ENCODE measurements at regions not wholly inside any gene's neighbourhood (a gene's known extent, or its start where the extent isn't known, plus 50 kb on each side); places are given as distances from the start of the nearest gene placed in this dataset.

GRCh38 chr12:34097213-34097612 is 74.9 kb downstream of the ALG10 start:
- intact Hi-C loops (cut with micrococcal nuclease; ENCODE audit: unreplicated experiment) (no loop called here), in situ Hi-C loops (cut with HindIII; ENCODE audit: extremely low pct_ligation_motif_present, low pct_unique_long_range_greater_than_20kb) (no loop called here)
- WGBS (ENCODE audit: low lambda C conversion rate): 2% methylated on average over 4 of the region's 4 CpGs
- no peaks in the 10 kb centered on the region for H3K36me3 ChIP-seq (replicated peaks in 1 of 2; ENCODE audit: control insufficient read depth in 1 of 2, insufficient read depth in 2 of 2, low read length in 2 of 2)
- DNase-seq (ENCODE audit: low spot score) (no peak), ATAC-seq (no peak), FAIRE-seq (no peak)
- POLR2A ChIA-PET: no interaction called here
- no peak overlapping the region for H3K4me3 ChIP-seq (replicated peaks in 1 of 3; ENCODE audit: insufficient read depth in 1 of 3, low read depth in 2 of 3, low read length in 3 of 3)
- no peak for TF ChIP-seq GPN1 (CRISPR knock-in tag; IDR thresholded peaks at IDR 0.05; ENCODE audit: borderline replicate concordance)
- TF ChIP-seq ZNF652 (CRISPR knock-in tag; IDR thresholded peaks at IDR 0.05; ENCODE audit: borderline replicate concordance, low read depth): no peak
- no peaks in the 10 kb centered on the region for H3K9me3 ChIP-seq (ENCODE audit: low read length)
- no peaks in the 10 kb centered on the region for H4K20me1 ChIP-seq (ENCODE audit: insufficient read depth, low read length)
- CTCF ChIA-PET (ENCODE audit: low intra/inter-chr PET ratio, low total read pairs): no interaction called here
- H3K4me2 ChIP-seq (ENCODE audit: low read depth, low read length): no peak overlapping the region
- H3K4me1 ChIP-seq (ENCODE audit: insufficient read depth, low read length): no peaks in the 10 kb centered on the region
- no peak overlapping the region for H3K27ac ChIP-seq (ENCODE audit: extremely low read length, insufficient read depth, low read length)
- no peaks in the 10 kb centered on the region for H3K27me3 ChIP-seq (ENCODE audit: control insufficient read depth in 1 of 2, insufficient read depth in 2 of 2, low read length in 2 of 2)
- BruUV-seq (replicated peaks): no TSS peak
- no peak overlapping the region for H2AFZ ChIP-seq (ENCODE audit: low read length)
- no peaks in the 10 kb centered on the region for H3K79me2 ChIP-seq (ENCODE audit: insufficient read depth, low read length)
- H3K9ac ChIP-seq (ENCODE audit: insufficient read depth, low read depth, low read length): no peak overlapping the region

GRCh38 chr12:34105392-34105933 is 83.2 kb downstream of the ALG10 start:
- no peak for ATAC-seq
- FAIRE-seq: no peak
- intact Hi-C loops (cut with micrococcal nuclease; ENCODE audit: unreplicated experiment) (no loop called here), in situ Hi-C loops (cut with HindIII; ENCODE audit: extremely low pct_ligation_motif_present, low pct_unique_long_range_greater_than_20kb) (no loop called here)
- POLR2A ChIA-PET: no interaction called here
- Histone ChIP-seq H3K79me2 (ENCODE audit: insufficient read depth, low read length) (no peaks in the 10 kb centered on the region), H2AFZ (ENCODE audit: low read length) (no peak overlapping the region), H3K9ac (ENCODE audit: insufficient read depth, low read depth, low read length) (no peak overlapping the region), H4K20me1 (ENCODE audit: insufficient read depth, low read length) (no peaks in the 10 kb centered on the region), H3K27ac (ENCODE audit: extremely low read length, insufficient read depth, low read length) (no peak overlapping the region), H3K36me3 (replicated peaks in 1 of 2; ENCODE audit: control insufficient read depth in 1 of 2, insufficient read depth in 2 of 2, low read length in 2 of 2) (no peaks in the 10 kb centered on the region), H3K4me3 (replicated peaks in 1 of 3; ENCODE audit: insufficient read depth in 1 of 3, low read depth in 2 of 3, low read length in 3 of 3) (no peak overlapping the region), H3K27me3 (ENCODE audit: control insufficient read depth in 1 of 2, insufficient read depth in 2 of 2, low read length in 2 of 2) (no peaks in the 10 kb centered on the region; a peak in 1 of 5 replicates), H3K4me1 (ENCODE audit: insufficient read depth, low read length) (no peaks in the 10 kb centered on the region), H3K4me2 (ENCODE audit: low read depth, low read length) (no peak overlapping the region), H3K9me3 (ENCODE audit: low read length) (no peaks in the 10 kb centered on the region)
- DNase-seq (ENCODE audit: low spot score): no peak
- CTCF ChIA-PET (ENCODE audit: low intra/inter-chr PET ratio, low total read pairs): no interaction called here
- no CpG with 5 or more reads among the region's 7 CpGs for WGBS (ENCODE audit: low lambda C conversion rate)
- BruUV-seq (replicated peaks): no TSS peak
- TF ChIP-seq REXO4 (CRISPR knock-in tag; IDR thresholded peaks at IDR 0.05; ENCODE audit: borderline replicate concordance) (no peak), ATM (IDR thresholded peaks at IDR 0.05; ENCODE audit: borderline replicate concordance) (no peak), JUNB (CRISPR knock-in tag; IDR thresholded peaks at IDR 0.05; ENCODE audit: borderline replicate concordance) (no peak), NAIF1 (CRISPR knock-in tag; IDR thresholded peaks at IDR 0.05; ENCODE audit: borderline replicate concordance) (no peak), REL (CRISPR knock-in tag; conservative IDR thresholded peaks at IDR 0.05) (no peak), PITX1 (CRISPR knock-in tag; IDR thresholded peaks at IDR 0.05) (no peak), ZNF430 (CRISPR knock-in tag; IDR thresholded peaks at IDR 0.05) (no peak), NFIC (IDR thresholded peaks at IDR 0.05; ENCODE audit: low read length) (no peak), ZMYM2 (CRISPR knock-in tag; IDR thresholded peaks at IDR 0.05) (no peak), KAT7 (CRISPR knock-in tag; IDR thresholded peaks at IDR 0.05; ENCODE audit: borderline replicate concordance) (no peak), CENPBD1 (CRISPR knock-in tag; IDR thresholded peaks at IDR 0.05; ENCODE audit: borderline replicate concordance, low read depth) (no peak), NCOA5 (CRISPR knock-in tag; IDR thresholded peaks at IDR 0.05) (no peak)

Measured in HepG2 (cell line).